GM19025 (cell line): ENCODE measurements at regions not wholly inside any gene's neighbourhood (a gene's known extent, or its start where the extent isn't known, plus 50 kb on each side); places are given as distances from the start of the nearest gene placed in this dataset.

Experiments
- ATAC-seq: cut with Tn5 transposase; IDR thresholded peaks from one replicate; pipeline ENCODE4 v1.9.1; 2021; ENCODE audit warnings: mild to moderate bottlenecking, low read depth, moderate library complexity; ENCODE audit not compliant: unreplicated experiment

- ATAC-seq, result no peak
Observed at GRCh38 chr6:74956559-74957428, 249.1 kb downstream of the COL12A1 start.

- ATAC-seq, result no peak
Observed at GRCh38 chr6:74953708-74954107, 252.1 kb downstream of the COL12A1 start.

GRCh38 chr6:74946961-74947360 lies 258.9 kb downstream of the COL12A1 start:
- ATAC-seq, result no peak

GRCh38 chr6:74942130-74942529 lies 263.7 kb downstream of the COL12A1 start:
- no peak for ATAC-seq

- no peak for ATAC-seq
Observed at GRCh38 chr6:74941424-74941823, 264.4 kb downstream of the COL12A1 start.

GRCh38 chr6:74939721-74940620 lies 265.9 kb downstream of the COL12A1 start:
- ATAC-seq, result no peak

GRCh38 chr6:74939151-74939708 lies 266.6 kb downstream of the COL12A1 start:
- ATAC-seq, result no peak

GRCh38 chr6:74937936-74938335 lies 267.9 kb downstream of the COL12A1 start:
- no peak for ATAC-seq

- no peak for ATAC-seq
Observed at GRCh38 chr6:74936886-74937285, 269.0 kb downstream of the COL12A1 start.

- ATAC-seq, result no peak
Observed at GRCh38 chr6:74932232-74932888, 273.5 kb downstream of the COL12A1 start.

GRCh38 chr6:74931558-74931957 lies 274.3 kb downstream of the COL12A1 start:
- no peak for ATAC-seq

- ATAC-seq, result no peak
Observed at GRCh38 chr6:74928203-74928602, 277.6 kb downstream of the COL12A1 start.

GRCh38 chr6:74927299-74927698 lies 278.6 kb downstream of the COL12A1 start:
- ATAC-seq, result no peak

GRCh38 chr6:74925683-74926082 lies 280.2 kb downstream of the COL12A1 start:
- peak; percentile 60 for ATAC-seq

- ATAC-seq, result no peak
Observed at GRCh38 chr6:74914888-74915287, 291.0 kb downstream of the COL12A1 start.

GRCh38 chr6:74912234-74912633 lies 293.6 kb downstream of the COL12A1 start:
- ATAC-seq, result no peak

GRCh38 chr6:74902846-74903245 lies 303.0 kb downstream of the COL12A1 start:
- ATAC-seq, result no peak

GRCh38 chr6:74902089-74902488 lies 303.8 kb downstream of the COL12A1 start:
- ATAC-seq, result no peak

GRCh38 chr6:74901576-74901975 lies 304.3 kb downstream of the COL12A1 start:
- ATAC-seq, result no peak

GRCh38 chr6:74899416-74899815 lies 306.4 kb downstream of the COL12A1 start:
- no peak for ATAC-seq

GRCh38 chr6:74892091-74892490 lies 313.8 kb downstream of the COL12A1 start:
- ATAC-seq, result no peak
